ENCODE measurements at regions not wholly inside any gene's neighbourhood (a gene's known extent, or its start where the extent isn't known, plus 50 kb on each side); places are given as distances from the start of the nearest gene placed in this dataset.

DNA sequence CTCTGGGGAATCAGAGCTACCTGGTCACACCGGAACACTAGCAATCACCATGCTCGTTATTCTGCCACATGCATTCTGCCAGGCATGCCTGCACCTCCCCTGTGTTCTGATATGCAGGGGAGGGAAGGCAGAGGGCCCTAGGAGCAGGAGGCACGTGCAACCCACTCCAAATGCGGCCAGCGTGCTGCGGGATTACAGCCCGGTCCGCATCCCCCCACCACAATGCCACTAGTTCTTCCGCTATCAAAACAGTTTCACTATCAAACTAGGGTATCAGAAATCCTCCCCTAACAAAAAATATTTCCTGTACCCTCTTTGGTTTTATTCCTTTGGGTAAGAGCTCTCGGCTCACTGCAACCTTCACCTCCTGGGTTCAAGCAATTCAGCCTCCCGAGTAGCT is 223.2 kb upstream of the IGF1R start:
- no peak for TF ChIP-seq EZH2phosphoT487 (IDR thresholded peaks at IDR 0.05; ENCODE audit: borderline replicate concordance)
- TF ChIP-seq, protein P1, sequence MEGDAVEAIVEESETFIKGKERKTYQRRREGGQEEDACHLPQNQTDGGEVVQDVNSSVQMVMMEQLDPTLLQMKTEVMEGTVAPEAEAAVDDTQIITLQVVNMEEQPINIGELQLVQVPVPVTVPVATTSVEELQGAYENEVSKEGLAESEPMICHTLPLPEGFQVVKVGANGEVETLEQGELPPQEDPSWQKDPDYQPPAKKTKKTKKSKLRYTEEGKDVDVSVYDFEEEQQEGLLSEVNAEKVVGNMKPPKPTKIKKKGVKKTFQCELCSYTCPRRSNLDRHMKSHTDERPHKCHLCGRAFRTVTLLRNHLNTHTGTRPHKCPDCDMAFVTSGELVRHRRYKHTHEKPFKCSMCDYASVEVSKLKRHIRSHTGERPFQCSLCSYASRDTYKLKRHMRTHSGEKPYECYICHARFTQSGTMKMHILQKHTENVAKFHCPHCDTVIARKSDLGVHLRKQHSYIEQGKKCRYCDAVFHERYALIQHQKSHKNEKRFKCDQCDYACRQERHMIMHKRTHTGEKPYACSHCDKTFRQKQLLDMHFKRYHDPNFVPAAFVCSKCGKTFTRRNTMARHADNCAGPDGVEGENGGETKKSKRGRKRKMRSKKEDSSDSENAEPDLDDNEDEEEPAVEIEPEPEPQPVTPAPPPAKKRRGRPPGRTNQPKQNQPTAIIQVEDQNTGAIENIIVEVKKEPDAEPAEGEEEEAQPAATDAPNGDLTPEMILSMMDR (conservative IDR thresholded peaks at IDR 0.05; ENCODE audit: low read length): no peak
- no peaks in the 10 kb centered on the region for H3K36me3 ChIP-seq (ENCODE audit: insufficient read depth, low read length)
- no peaks in the 10 kb centered on the region for H3K4me1 ChIP-seq (ENCODE audit: insufficient read depth, low read length, poor library complexity, severe bottlenecking)
- H3K4me3 ChIP-seq (ENCODE audit: low read length, poor library complexity, severe bottlenecking): no peak overlapping the region
- H3F3A ChIP-seq (ENCODE audit: low read depth): no peaks in the 10 kb centered on the region
- no peak overlapping the region for H2AFZ ChIP-seq (ENCODE audit: low read length)
- no peaks in the 10 kb centered on the region for H3K9me2 ChIP-seq (replicated peaks; ENCODE audit: low read depth, low read length)
- H3K27me3 ChIP-seq (ENCODE audit: insufficient read depth, low read length, poor library complexity, severe bottlenecking): no peaks in the 10 kb centered on the region
- H3K9me3 ChIP-seq (ENCODE audit: insufficient read depth, low read depth, low read length): no peaks in the 10 kb centered on the region
- H4K20me1 ChIP-seq (ENCODE audit: insufficient read depth, low read length, poor library complexity, severe bottlenecking): no peaks in the 10 kb centered on the region
- H3K4me2 ChIP-seq (ENCODE audit: low read depth, low read length, poor library complexity, severe bottlenecking): no peak overlapping the region
- H3K9ac ChIP-seq (ENCODE audit: low read depth, low read length, poor library complexity, severe bottlenecking): no peak overlapping the region
- H3K79me2 ChIP-seq (ENCODE audit: insufficient read depth, low read length): no peaks in the 10 kb centered on the region

DNA sequence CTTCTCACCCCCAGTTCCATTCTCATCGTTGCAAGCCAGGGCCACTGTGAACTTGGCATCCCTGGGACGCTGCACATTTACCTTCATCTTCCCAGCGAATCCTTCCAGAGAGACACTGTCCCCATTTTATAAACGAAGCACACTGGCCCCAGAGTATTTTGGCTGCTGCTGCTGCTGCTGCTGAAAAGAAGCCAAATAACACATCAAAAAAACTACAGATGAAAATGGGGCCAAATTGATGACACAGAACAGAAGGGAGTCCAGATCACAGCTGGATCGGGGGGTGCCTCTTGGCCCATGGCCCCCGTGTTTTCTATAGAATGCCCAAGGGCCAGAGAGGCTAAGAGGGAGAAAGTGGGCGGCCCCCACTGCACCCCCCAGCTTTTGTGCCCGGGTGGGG is 221.0 kb upstream of the IGF1R start:
- no peaks in the 10 kb centered on the region for H3K36me3 ChIP-seq (ENCODE audit: insufficient read depth, low read length)
- no peaks in the 10 kb centered on the region for H4K20me1 ChIP-seq (ENCODE audit: insufficient read depth, low read length, poor library complexity, severe bottlenecking)
- H3K27me3 ChIP-seq (ENCODE audit: insufficient read depth, low read length, poor library complexity, severe bottlenecking): no peaks in the 10 kb centered on the region
- no peak overlapping the region for H2AFZ ChIP-seq (ENCODE audit: low read length)
- no peaks in the 10 kb centered on the region for H3K4me1 ChIP-seq (ENCODE audit: insufficient read depth, low read length, poor library complexity, severe bottlenecking)
- no peak overlapping the region for H3K4me3 ChIP-seq (ENCODE audit: low read length, poor library complexity, severe bottlenecking)
- no peak overlapping the region for H3K4me2 ChIP-seq (ENCODE audit: low read depth, low read length, poor library complexity, severe bottlenecking)
- H3F3A ChIP-seq (ENCODE audit: low read depth): no peaks in the 10 kb centered on the region
- no peaks in the 10 kb centered on the region for H3K9me2 ChIP-seq (replicated peaks; ENCODE audit: low read depth, low read length)
- H3K9ac ChIP-seq (ENCODE audit: low read depth, low read length, poor library complexity, severe bottlenecking): no peak overlapping the region
- H3K9me3 ChIP-seq (ENCODE audit: insufficient read depth, low read depth, low read length): no peaks in the 10 kb centered on the region
- no peaks in the 10 kb centered on the region for H3K79me2 ChIP-seq (ENCODE audit: insufficient read depth, low read length)
- TF ChIP-seq, protein P1 (conservative IDR thresholded peaks at IDR 0.05; ENCODE audit: low read length): no peak
- TF ChIP-seq EZH2phosphoT487 (IDR thresholded peaks at IDR 0.05; ENCODE audit: borderline replicate concordance): no peak

DNA sequence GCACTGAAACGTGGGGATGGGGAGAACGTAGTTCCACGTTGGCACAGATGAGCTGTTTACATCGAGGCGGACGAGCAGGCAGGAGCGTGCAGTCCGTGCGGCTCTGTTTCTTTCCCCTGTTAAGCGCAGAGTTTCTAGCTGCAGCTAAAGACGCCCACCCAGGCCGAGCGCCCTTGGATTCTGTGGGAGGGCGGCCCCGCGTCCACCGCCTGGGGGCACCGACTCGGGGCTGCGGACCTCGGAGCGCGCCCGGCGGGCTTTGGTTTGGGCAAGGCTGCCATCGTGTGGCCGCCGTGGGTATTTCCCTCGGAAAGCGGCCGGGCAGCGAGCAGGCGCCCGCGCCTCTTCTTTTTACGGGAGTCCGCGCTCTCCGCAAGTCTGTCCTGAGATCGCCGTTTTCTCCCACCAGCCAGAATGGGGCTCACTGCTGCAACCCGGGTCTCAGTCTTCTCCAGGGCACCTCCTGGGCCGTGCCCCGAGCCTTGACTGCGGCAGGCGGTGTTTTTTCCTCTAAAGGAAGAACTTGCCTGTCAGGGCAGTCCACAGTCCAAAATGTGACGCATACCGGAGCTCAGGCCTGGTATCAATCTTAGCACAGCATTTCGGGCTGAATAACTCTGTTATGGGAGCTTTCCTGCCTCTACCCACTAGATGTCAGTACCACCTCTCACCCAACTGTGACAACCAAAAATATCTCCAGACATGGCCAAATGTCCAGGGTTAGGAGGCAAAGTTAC is 219.9 kb upstream of the IGF1R start:
- Histone ChIP-seq H3K79me2 (ENCODE audit: insufficient read depth, low read length) (no peaks in the 10 kb centered on the region), H3K36me3 (ENCODE audit: insufficient read depth, low read length) (no peaks in the 10 kb centered on the region), H4K20me1 (ENCODE audit: insufficient read depth, low read length, poor library complexity, severe bottlenecking) (no peaks in the 10 kb centered on the region), H3F3A (ENCODE audit: low read depth) (no peaks in the 10 kb centered on the region), H3K9me2 (replicated peaks; ENCODE audit: low read depth, low read length) (no peaks in the 10 kb centered on the region), H3K9ac (ENCODE audit: low read depth, low read length, poor library complexity, severe bottlenecking) (no peak overlapping the region), H3K4me2 (ENCODE audit: low read depth, low read length, poor library complexity, severe bottlenecking) (no peak overlapping the region), H3K4me1 (ENCODE audit: insufficient read depth, low read length, poor library complexity, severe bottlenecking) (no peaks in the 10 kb centered on the region), H3K9me3 (ENCODE audit: insufficient read depth, low read depth, low read length) (no peaks in the 10 kb centered on the region), H3K27me3 (ENCODE audit: insufficient read depth, low read length, poor library complexity, severe bottlenecking) (no peaks in the 10 kb centered on the region), H3K4me3 (ENCODE audit: low read length, poor library complexity, severe bottlenecking) (no peak overlapping the region), H2AFZ (ENCODE audit: low read length) (no peak overlapping the region)
- TF ChIP-seq, protein P1 (conservative IDR thresholded peaks at IDR 0.05; ENCODE audit: low read length): no peak
- no peak for TF ChIP-seq EZH2phosphoT487 (IDR thresholded peaks at IDR 0.05; ENCODE audit: borderline replicate concordance)

Measured in Loucy (cell line).